HCT116 (cell line): ENCODE measurements at regions not wholly inside any gene's neighbourhood (a gene's known extent, or its start where the extent isn't known, plus 50 kb on each side); places are given as distances from the start of the nearest gene placed in this dataset.

Experiments
- ATAC-seq: fragments of 200-7000 bp; cut with Tn5 transposase; 2 replicates; pipeline ENCODE4 v1.9.1; 2020; ENCODE audit warnings: mild to moderate bottlenecking, moderate library complexity
- BruUV-seq: library from RNA; stranded (reverse); fragments of 400-500 nt; replicated peaks from 2 replicates; lab custom pipeline; 2021; lab: Mats Ljungman, UMichigan
- CTCF ChIA-PET: fragments of 300-600 bp; sonication (Branson Sonifier 250); formaldehyde crosslinking; loops from one replicate; lab custom pipeline; 2021; ENCODE audit warnings: antibody characterized with exemption; lab: Charles Lee
- POLR2A ChIA-PET: fragments of 300-600, 350-600 bp; sonication (Branson Sonifier 250); formaldehyde crosslinking; loops from one replicate; lab custom pipeline; 2021; ENCODE audit warnings: antibody characterized with exemption; lab: Charles Lee
- RAD21 ChIA-PET, 2 experiments: fragments of 300-600 bp; sonication (Branson Sonifier 250); formaldehyde crosslinking; loops; one replicate each; lab custom pipeline; 2023; ENCODE audit warnings: low total read pairs in 2 of 2; ENCODE audit not compliant: uncharacterized antibody in 2 of 2, unreplicated experiment in 2 of 2, low non-redundant PET in 1 of 2; lab: Charles Lee
- DNase-seq: peaks from one replicate; pipeline ENCODE4 v3.0.0-alpha.2; 2010; ENCODE audit warnings: low read depth, low spot score
- H2AFZ ChIP-seq: fragments of 200-600 bp; shearing (Covaris generic), sonication (generic); 2 replicates; pipeline ENCODE4 v1.6.1; 2017; ENCODE audit warnings: low read depth, mixed run types, mixed read lengths, antibody characterized with exemption, low read length; ENCODE audit not compliant: poor library complexity, severe bottlenecking
- H3K27ac ChIP-seq: 2 replicates; pipeline ENCODE4 v1.5.1; 2012; ENCODE audit warnings: low read depth, low read length
- H3K27me3 ChIP-seq: fragments of 200-600 bp; sonication (generic); 2 replicates; pipeline ENCODE4 v1.6.1; 2016; ENCODE audit warnings: mixed run types, low read length, mixed read lengths; ENCODE audit not compliant: insufficient read depth
- H3K36me3 ChIP-seq, 2 experiments: fragments of 200-500 bp in 1 of 2; fragments of 200-600 bp in 1 of 2; sonication (Bioruptor generic) in 1 of 2; sonication (generic) in 1 of 2; 2 replicates each; pipeline versions ENCODE4 v1.5.1 to v1.6.1; 2014 to 2016; ENCODE audit warnings: low read length in 2 of 2, inconsistent platforms in 1 of 2, mixed read lengths in 1 of 2, mixed run types in 1 of 2; ENCODE audit not compliant: insufficient read depth in 2 of 2, control insufficient read depth in 1 of 2
- H3K4me1 ChIP-seq, 2 experiments: fragments of 200-600 bp in 1 of 2; sonication (generic) in 1 of 2; 2 replicates each; pipeline versions ENCODE4 v1.5.1 to v1.6.1; 2012 to 2017; ENCODE audit warnings: low read length in 2 of 2, inconsistent platforms in 1 of 2, mild to moderate bottlenecking in 1 of 2, mixed read lengths in 1 of 2, mixed run types in 1 of 2, moderate library complexity in 1 of 2; ENCODE audit not compliant: insufficient read depth in 2 of 2, control insufficient read depth in 1 of 2
- H3K4me2 ChIP-seq: fragments of 200-600 bp; sonication (generic); 2 replicates; pipeline ENCODE4 v1.6.1; 2017; ENCODE audit warnings: mixed run types, low read length, mixed read lengths
- H3K4me3 ChIP-seq, 2 experiments: fragments of 200-600 bp in 1 of 2; sonication (generic) in 1 of 2; replicated peaks in 1 of 2; 2 replicates each; pipeline ENCODE4 v1.5.1; 2011 to 2016; ENCODE audit warnings: low read length in 2 of 2, control low read depth in 1 of 2, low read depth in 1 of 2, mild to moderate bottlenecking in 1 of 2, mixed read lengths in 1 of 2, mixed run types in 1 of 2
- H3K79me2 ChIP-seq: fragments of 200-600 bp; sonication (generic); 2 replicates; pipeline ENCODE4 v1.6.1; 2017; ENCODE audit warnings: mild to moderate bottlenecking, mixed run types, low read length, moderate library complexity, mixed read lengths; ENCODE audit not compliant: insufficient read depth
- H3K9ac ChIP-seq: fragments of 200-600 bp; sonication (generic); 2 replicates; pipeline ENCODE4 v1.6.1; 2016; ENCODE audit warnings: low read length, mixed read lengths
- H3K9me2 ChIP-seq: fragments of 200-600 bp; sonication (generic), shearing (Covaris generic); 2 replicates; pipeline ENCODE4 v1.6.1; 2017; ENCODE audit warnings: mixed run types, mild to moderate bottlenecking, moderate library complexity; ENCODE audit not compliant: insufficient read depth
- H3K9me3 ChIP-seq, 2 experiments: fragments of 200-500 bp in 1 of 2; fragments of 200-600 bp in 1 of 2; sonication (Bioruptor generic) in 1 of 2; sonication (generic) in 1 of 2; 2 replicates each; pipeline ENCODE4 v1.6.1; 2014 to 2017; ENCODE audit warnings: low read length in 2 of 2, mixed read lengths in 2 of 2, inconsistent platforms in 1 of 2, low read depth in 1 of 2, mild to moderate bottlenecking in 1 of 2, mixed run types in 1 of 2, moderate library complexity in 1 of 2; ENCODE audit not compliant: control insufficient read depth in 1 of 2, insufficient read depth in 1 of 2
- H4K20me1 ChIP-seq: fragments of 200-600 bp; sonication (generic), shearing (Covaris generic); 2 replicates; pipeline ENCODE4 v1.6.1; 2017; ENCODE audit warnings: mixed run types, mild to moderate bottlenecking, moderate library complexity; ENCODE audit not compliant: insufficient read depth
- ELF1 ChIP-seq: IDR thresholded peaks from 2 replicates; pipeline ENCODE4 v1.6.1; 2012; ENCODE audit warnings: low read depth, borderline replicate concordance
- EZH2 ChIP-seq: fragments of 200-600 bp; sonication (generic); IDR thresholded peaks from 2 replicates; pipeline ENCODE4 v1.6.1; 2017; ENCODE audit warnings: antibody characterized with exemption, mixed run types
- EZH2phosphoT487 ChIP-seq: fragments of 200-600 bp; IDR thresholded peaks from 2 replicates; pipeline ENCODE4 v1.6.1; 2018; ENCODE audit warnings: antibody characterized with exemption, borderline replicate concordance
- JUND ChIP-seq: IDR thresholded peaks from 2 replicates; pipeline ENCODE4 v1.6.1; 2012
- POLR2AphosphoS5 ChIP-seq: IDR thresholded peaks from 2 replicates; pipeline ENCODE4 v1.6.1; 2011; ENCODE audit warnings: mild to moderate bottlenecking, low read depth, low read length, moderate library complexity
- RAD21 ChIP-seq: IDR thresholded peaks from 2 replicates; pipeline ENCODE4 v1.6.1; 2012; ENCODE audit warnings: low read depth, mild to moderate bottlenecking
- REST ChIP-seq: IDR thresholded peaks from 2 replicates; pipeline ENCODE4 v1.6.1; 2012; ENCODE audit warnings: low read depth
- TCF7L2 ChIP-seq: IDR thresholded peaks from 2 replicates; pipeline ENCODE4 v1.7.0; 2011; ENCODE audit warnings: borderline replicate concordance, inconsistent platforms; ENCODE audit not compliant: insufficient read depth, insufficient read length; ENCODE audit errors: extremely low read depth
- ZBTB33 ChIP-seq: IDR thresholded peaks from 2 replicates; pipeline ENCODE4 v1.6.1; 2011; ENCODE audit warnings: mild to moderate bottlenecking, low read length, moderate library complexity; ENCODE audit not compliant: insufficient replicate concordance; ENCODE audit errors: extremely low read depth
- ZFX ChIP-seq: fragments of 450-650 bp; IDR thresholded peaks from 2 replicates; pipeline ENCODE4 v1.6.1; 2017
- intact Hi-C: fragments of 100-400 bp; cut with micrococcal nuclease; formaldehyde crosslinking; loops from 2 replicates; pipeline ENCODE4 v1.10.0; 2022

GRCh38 chr4:149113804-149114430, 671.7 kb upstream of the NR3C2 start:
- no peak for ATAC-seq
- no peak for TF ChIP-seq REST
- TF ChIP-seq ELF1, result no peak
- no peak for TF ChIP-seq EZH2phosphoT487
- no peak for TF ChIP-seq EZH2
- TF ChIP-seq ZFX, result no peak
- no peak for TF ChIP-seq TCF7L2
- TF ChIP-seq JUND, result no peak
- no peak for TF ChIP-seq ZBTB33
- TF ChIP-seq RAD21, result no peak
- TF ChIP-seq POLR2AphosphoS5, result no peak
- no TSS peak for BruUV-seq

More at GRCh38 chr4:149113804-149114430, 671.7 kb upstream of the NR3C2 start:
- no peak overlapping the region for H2AFZ ChIP-seq
- H3K9me2 ChIP-seq, result no peaks in the 10 kb centered on the region
- no peak overlapping the region for H3K9ac ChIP-seq
- no peaks in the 10 kb centered on the region for H3K36me3 ChIP-seq
- H3K4me1 ChIP-seq, result no peaks in the 10 kb centered on the region
- ChIA-PET POLR2A (no interaction called here), CTCF (no interaction called here), RAD21 (no interaction called here)
- no peak overlapping the region for H3K4me2 ChIP-seq
- H3K27me3 ChIP-seq, result no peaks in the 10 kb centered on the region
- no peak overlapping the region for H3K4me3 ChIP-seq
- H3K79me2 ChIP-seq, result no peaks in the 10 kb centered on the region
- no peaks in the 10 kb centered on the region for H4K20me1 ChIP-seq
- DNase-seq, result no peak
- intact Hi-C loops, result no loop called here
- H3K27ac ChIP-seq, result no peak overlapping the region
- no peaks in the 10 kb centered on the region for H3K9me3 ChIP-seq
